ENCODE measurements at regions not wholly inside any gene's neighbourhood (a gene's known extent, or its start where the extent isn't known, plus 50 kb on each side); places are given as distances from the start of the nearest gene placed in this dataset.

DNA sequence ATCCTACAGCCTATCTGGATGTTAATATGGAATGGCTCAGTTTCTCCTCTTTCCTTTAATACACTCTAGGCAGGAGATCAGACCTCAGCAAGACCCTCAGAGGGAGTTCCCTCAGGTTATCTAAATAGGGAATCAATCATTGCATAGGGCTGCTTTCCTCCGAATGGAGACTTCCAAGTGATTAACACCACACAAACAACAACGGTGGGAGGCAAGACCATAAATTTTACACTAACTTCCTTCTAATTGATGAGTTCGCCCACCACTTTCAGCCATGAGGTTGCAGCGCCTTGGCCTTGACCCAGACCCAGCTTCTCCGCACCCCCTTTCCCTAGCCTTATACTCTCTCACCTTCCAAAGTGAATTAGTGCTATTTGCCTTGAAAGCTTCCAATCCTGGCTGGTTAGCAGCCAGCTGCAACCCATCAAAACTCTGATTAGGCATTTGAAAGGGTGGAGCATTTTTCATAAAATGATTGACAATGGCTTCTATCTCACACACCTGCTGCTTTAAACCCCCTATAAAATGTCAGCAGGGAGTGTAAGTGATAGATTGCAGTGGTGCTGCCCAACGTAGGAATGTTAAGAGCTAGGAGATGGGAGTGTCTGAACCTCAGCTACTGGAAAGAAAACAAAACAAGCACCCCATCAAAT, 534.9 kb upstream of the USP24 start:
- TF ChIP-seq POLR2A (IDR thresholded peaks at IDR 0.05) (no peak), EP300 (IDR thresholded peaks at IDR 0.05) (no peak)

All from tibial nerve (tissue), 3 donors.